ENCODE measurements at regions not wholly inside any gene's neighbourhood (a gene's known extent, or its start where the extent isn't known, plus 50 kb on each side); places are given as distances from the start of the nearest gene placed in this dataset.
A peak's percentile ranks its signal among the peaks of the same experiment; 100 is the strongest.
"Not testable (repeated sequence)": the region's sequence is repeated elsewhere in the genome, so short reads cannot be mapped to it uniquely, and the experiment has no call there.

- not testable (repeated sequence) for H3K27me3 ChIP-seq (ENCODE audit: control insufficient read depth in 1 of 2, insufficient read depth in 2 of 2, low read length in 2 of 2); H3K36me3 ChIP-seq (ENCODE audit: control insufficient read depth in 2 of 2, insufficient read depth in 2 of 2, low read length in 2 of 2); H3K9ac ChIP-seq (ENCODE audit: low read length in 2 of 2); H3K4me3 ChIP-seq (ENCODE audit: low read length in 2 of 2); H3K9me3 ChIP-seq (ENCODE audit: control insufficient read depth in 2 of 2, low read length in 2 of 2); H3K4me1 ChIP-seq (ENCODE audit: control insufficient read depth, insufficient read depth, low read length); H3K27ac ChIP-seq (ENCODE audit: low read length)
Observed at GRCh38 chr2:91562184-91562583, 2870.7 kb downstream of the RPIA start.

GRCh38 chr2:91564700-91565099 is 2873.2 kb downstream of the RPIA start:
- H3K4me3 ChIP-seq (ENCODE audit: low read length in 2 of 2); H3K27ac ChIP-seq (ENCODE audit: low read length); H3K9ac ChIP-seq (ENCODE audit: low read length in 2 of 2); H3K4me1 ChIP-seq (ENCODE audit: control insufficient read depth, insufficient read depth, low read length); H3K9me3 ChIP-seq (ENCODE audit: control insufficient read depth in 2 of 2, low read length in 2 of 2); H3K27me3 ChIP-seq (ENCODE audit: control insufficient read depth in 1 of 2, insufficient read depth in 2 of 2, low read length in 2 of 2); H3K36me3 ChIP-seq (ENCODE audit: control insufficient read depth in 2 of 2, insufficient read depth in 2 of 2, low read length in 2 of 2): not testable (repeated sequence)

DNA sequence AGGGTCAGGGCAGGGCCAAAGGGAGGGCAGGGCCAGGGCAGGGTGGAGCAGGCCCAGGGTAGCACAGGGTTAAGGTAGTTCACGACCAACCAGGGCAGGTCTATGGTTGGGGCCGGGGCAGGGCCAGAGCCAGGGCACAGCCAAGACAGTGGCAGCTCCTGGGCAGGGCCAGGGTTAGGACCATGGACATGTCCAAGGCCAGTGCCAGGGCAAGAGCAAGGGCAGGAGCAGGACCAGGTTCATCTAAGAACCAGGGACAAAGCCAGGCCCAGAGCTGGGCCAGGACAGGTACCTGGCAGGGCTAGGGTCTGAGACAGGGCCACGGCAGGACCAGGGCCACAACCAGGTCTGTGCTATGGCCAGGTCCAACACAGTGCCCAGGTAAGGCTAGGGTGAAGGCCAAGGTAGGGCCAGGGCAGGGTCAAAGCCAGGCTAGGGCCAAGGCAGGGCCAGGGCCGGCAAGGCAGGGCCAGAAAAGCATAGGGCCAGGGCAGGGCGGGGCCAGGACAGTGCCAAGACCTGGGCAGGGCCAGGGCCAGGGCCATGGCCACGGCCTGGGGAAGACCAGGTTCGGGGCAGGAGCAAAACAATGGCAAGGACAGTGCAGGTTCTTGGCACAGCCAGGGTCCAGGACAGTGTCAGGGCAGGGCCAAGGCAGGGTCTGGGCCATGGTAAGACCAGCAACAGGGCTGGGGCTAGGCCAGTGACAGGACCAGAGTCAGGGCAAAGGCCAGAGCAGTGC is 2874.4 kb downstream of the RPIA start:
- H3K27ac ChIP-seq (ENCODE audit: low read length); H3K36me3 ChIP-seq (ENCODE audit: control insufficient read depth in 2 of 2, insufficient read depth in 2 of 2, low read length in 2 of 2); H3K4me3 ChIP-seq (ENCODE audit: low read length in 2 of 2); H3K9me3 ChIP-seq (ENCODE audit: control insufficient read depth in 2 of 2, low read length in 2 of 2); H3K9ac ChIP-seq (ENCODE audit: low read length in 2 of 2); H3K4me1 ChIP-seq (ENCODE audit: control insufficient read depth, insufficient read depth, low read length); H3K27me3 ChIP-seq (ENCODE audit: control insufficient read depth in 1 of 2, insufficient read depth in 2 of 2, low read length in 2 of 2): not testable (repeated sequence)

DNA sequence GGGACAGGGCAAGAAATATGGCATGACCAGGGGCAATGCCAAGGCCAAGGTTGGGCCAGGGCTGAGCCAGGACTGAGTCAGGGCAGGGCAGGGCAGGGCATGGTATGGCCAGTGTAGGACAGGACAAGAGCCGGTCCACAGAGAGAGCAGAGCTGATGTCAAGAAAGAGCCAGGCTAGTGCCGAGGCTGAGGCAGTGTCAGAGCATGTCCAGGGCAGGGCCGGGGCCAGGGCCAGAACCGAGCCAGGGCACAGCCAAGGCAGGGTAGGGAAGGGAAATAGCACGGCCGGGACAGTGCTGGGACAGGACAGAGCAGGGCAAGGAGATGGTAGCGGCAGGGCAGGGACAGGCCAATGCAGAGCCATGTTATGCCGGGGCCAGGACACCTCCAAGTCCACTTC is 2875.1 kb downstream of the RPIA start:
- not testable (repeated sequence) for H3K9ac ChIP-seq (ENCODE audit: low read length in 2 of 2); H3K4me3 ChIP-seq (ENCODE audit: low read length in 2 of 2); H3K36me3 ChIP-seq (ENCODE audit: control insufficient read depth in 2 of 2, insufficient read depth in 2 of 2, low read length in 2 of 2); H3K9me3 ChIP-seq (ENCODE audit: control insufficient read depth in 2 of 2, low read length in 2 of 2); H3K27me3 ChIP-seq (ENCODE audit: control insufficient read depth in 1 of 2, insufficient read depth in 2 of 2, low read length in 2 of 2); H3K27ac ChIP-seq (ENCODE audit: low read length); H3K4me1 ChIP-seq (ENCODE audit: control insufficient read depth, insufficient read depth, low read length)

- H3K4me3 ChIP-seq (ENCODE audit: low read length in 2 of 2); H3K9ac ChIP-seq (ENCODE audit: low read length in 2 of 2); H3K4me1 ChIP-seq (ENCODE audit: control insufficient read depth, insufficient read depth, low read length); H3K9me3 ChIP-seq (ENCODE audit: control insufficient read depth in 2 of 2, low read length in 2 of 2); H3K36me3 ChIP-seq (ENCODE audit: control insufficient read depth in 2 of 2, insufficient read depth in 2 of 2, low read length in 2 of 2); H3K27ac ChIP-seq (ENCODE audit: low read length); H3K27me3 ChIP-seq (ENCODE audit: control insufficient read depth in 1 of 2, insufficient read depth in 2 of 2, low read length in 2 of 2): not testable (repeated sequence)
Observed at GRCh38 chr2:91567546-91568335, 2876.3 kb downstream of the RPIA start.

- not testable (repeated sequence) for H3K27ac ChIP-seq (ENCODE audit: low read length); H3K9ac ChIP-seq (ENCODE audit: low read length in 2 of 2); H3K36me3 ChIP-seq (ENCODE audit: control insufficient read depth in 2 of 2, insufficient read depth in 2 of 2, low read length in 2 of 2); H3K27me3 ChIP-seq (ENCODE audit: control insufficient read depth in 1 of 2, insufficient read depth in 2 of 2, low read length in 2 of 2); H3K4me1 ChIP-seq (ENCODE audit: control insufficient read depth, insufficient read depth, low read length); H3K4me3 ChIP-seq (ENCODE audit: low read length in 2 of 2); H3K9me3 ChIP-seq (ENCODE audit: control insufficient read depth in 2 of 2, low read length in 2 of 2)
Observed at GRCh38 chr2:91568391-91569338, 2877.2 kb downstream of the RPIA start.

DNA sequence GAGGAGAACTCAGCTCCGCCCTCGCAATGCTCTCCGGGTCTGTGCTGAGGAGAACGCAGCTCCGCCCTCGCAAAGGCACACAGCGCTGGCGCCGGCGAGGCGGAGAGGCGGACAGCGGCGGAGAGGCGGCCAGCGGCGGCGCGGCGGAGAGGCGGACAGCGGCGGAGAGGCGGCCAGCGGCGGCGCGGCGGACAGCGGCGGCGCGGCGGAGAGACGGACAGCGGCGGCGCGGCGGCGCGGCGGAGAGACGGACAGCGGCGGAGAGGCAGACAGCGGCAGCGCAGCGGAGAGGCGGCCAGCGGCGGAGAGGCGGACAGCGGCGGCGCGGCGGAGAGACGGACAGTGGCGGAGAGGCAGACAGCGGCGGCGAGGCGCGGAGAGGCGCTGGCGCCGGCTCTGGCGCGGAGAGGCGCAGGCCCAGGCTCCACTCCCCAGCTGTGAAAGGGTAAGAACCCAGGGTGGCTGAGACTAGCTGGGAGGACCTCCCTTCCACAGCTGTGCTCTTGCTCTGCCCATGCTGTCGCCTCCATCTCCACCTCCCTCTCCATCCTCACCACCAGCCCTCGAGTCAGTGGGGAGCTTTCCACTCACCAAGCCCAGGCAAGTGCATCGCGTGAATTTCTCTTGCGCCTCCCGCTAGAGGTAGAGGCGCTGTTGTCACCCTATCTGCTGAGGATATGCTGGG is 2879.9 kb downstream of the RPIA start:
- H3K4me3 ChIP-seq (ENCODE audit: low read length in 2 of 2) = peak overlapping the region in 1 of 2 donors; percentile 57
- H3K27ac ChIP-seq (ENCODE audit: low read length); H3K9ac ChIP-seq (ENCODE audit: low read length in 2 of 2); H3K27me3 ChIP-seq (ENCODE audit: control insufficient read depth in 1 of 2, insufficient read depth in 2 of 2, low read length in 2 of 2); H3K4me1 ChIP-seq (ENCODE audit: control insufficient read depth, insufficient read depth, low read length); H3K9me3 ChIP-seq (ENCODE audit: control insufficient read depth in 2 of 2, low read length in 2 of 2); H3K36me3 ChIP-seq (ENCODE audit: control insufficient read depth in 2 of 2, insufficient read depth in 2 of 2, low read length in 2 of 2): not testable (repeated sequence)

DNA sequence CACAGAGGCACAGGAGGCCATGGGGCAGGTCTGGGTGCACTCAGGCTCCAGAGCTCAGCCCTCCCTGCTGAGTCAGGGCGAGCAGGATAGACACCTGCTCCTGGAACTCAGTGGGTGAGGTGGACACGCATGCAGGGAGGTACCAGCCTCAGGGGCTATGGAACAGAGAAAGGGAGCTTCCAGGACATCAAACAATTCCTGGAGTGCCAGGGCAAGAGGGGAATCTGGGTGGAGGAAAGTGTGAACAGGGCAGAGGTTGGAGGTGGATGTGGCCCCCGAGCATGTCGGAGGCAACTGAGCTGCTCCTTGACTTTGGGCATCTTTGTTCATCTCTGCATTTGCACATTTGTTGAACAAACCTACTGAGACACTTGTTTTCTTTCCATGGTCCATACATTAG is 2881.5 kb downstream of the RPIA start:
- H3K27ac ChIP-seq (ENCODE audit: low read length); H3K4me3 ChIP-seq (ENCODE audit: low read length in 2 of 2): not testable (repeated sequence)

DNA sequence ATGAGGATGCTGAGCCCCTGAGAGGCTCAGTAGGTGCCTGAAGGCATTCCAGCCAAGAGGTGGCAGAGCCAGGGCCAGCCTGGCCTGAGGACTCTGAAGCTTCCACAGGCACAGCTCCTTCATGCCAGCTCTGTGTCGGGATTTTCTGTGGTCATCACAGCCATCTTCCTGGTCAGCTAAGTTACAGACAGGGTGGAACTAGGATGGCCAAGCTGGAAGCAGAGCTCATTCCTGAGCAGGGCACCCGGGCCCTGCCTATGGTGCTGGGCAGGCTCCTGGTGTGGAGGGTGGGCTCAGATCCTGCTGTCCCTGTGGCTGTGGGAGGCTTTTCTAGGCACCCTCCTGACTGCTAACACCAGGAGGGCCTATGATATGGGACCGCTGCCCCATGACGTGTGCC is 2882.3 kb downstream of the RPIA start:
- H3K4me1 ChIP-seq (ENCODE audit: control insufficient read depth, insufficient read depth, low read length); H3K27ac ChIP-seq (ENCODE audit: low read length); H3K9me3 ChIP-seq (ENCODE audit: control insufficient read depth in 2 of 2, low read length in 2 of 2); H3K36me3 ChIP-seq (ENCODE audit: control insufficient read depth in 2 of 2, insufficient read depth in 2 of 2, low read length in 2 of 2); H3K4me3 ChIP-seq (ENCODE audit: low read length in 2 of 2); H3K27me3 ChIP-seq (ENCODE audit: control insufficient read depth in 1 of 2, insufficient read depth in 2 of 2, low read length in 2 of 2); H3K9ac ChIP-seq (ENCODE audit: low read length in 2 of 2): not testable (repeated sequence)

More for the DNA sequence above, 2881.5 kb downstream of the RPIA start:
- H3K27me3 ChIP-seq (ENCODE audit: control insufficient read depth in 1 of 2, insufficient read depth in 2 of 2, low read length in 2 of 2); H3K4me1 ChIP-seq (ENCODE audit: control insufficient read depth, insufficient read depth, low read length); H3K9me3 ChIP-seq (ENCODE audit: control insufficient read depth in 2 of 2, low read length in 2 of 2); H3K9ac ChIP-seq (ENCODE audit: low read length in 2 of 2); H3K36me3 ChIP-seq (ENCODE audit: control insufficient read depth in 2 of 2, insufficient read depth in 2 of 2, low read length in 2 of 2): not testable (repeated sequence)

DNA sequence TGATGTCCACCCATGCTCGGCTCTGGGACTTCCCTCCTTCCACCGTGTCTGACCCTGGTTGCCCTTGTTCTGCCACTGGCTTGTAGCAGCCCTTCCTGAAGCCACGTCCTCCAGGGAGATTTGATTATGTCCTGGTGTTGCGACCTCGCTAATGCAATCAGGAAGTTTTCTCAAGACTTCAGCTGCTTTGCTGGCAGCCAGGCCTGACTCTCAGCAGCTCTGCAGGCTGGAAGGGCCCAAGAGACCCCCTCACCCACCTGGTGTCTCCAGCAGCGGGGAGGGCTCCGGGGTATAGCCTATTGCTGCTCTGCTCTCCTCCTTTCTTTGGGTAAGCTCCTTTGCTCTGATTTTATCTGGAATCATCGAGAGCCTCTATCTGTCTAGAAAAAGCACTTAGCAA is 2882.8 kb downstream of the RPIA start:
- H3K9me3 ChIP-seq (ENCODE audit: control insufficient read depth in 2 of 2, low read length in 2 of 2); H3K36me3 ChIP-seq (ENCODE audit: control insufficient read depth in 2 of 2, insufficient read depth in 2 of 2, low read length in 2 of 2); H3K27me3 ChIP-seq (ENCODE audit: control insufficient read depth in 1 of 2, insufficient read depth in 2 of 2, low read length in 2 of 2); H3K4me3 ChIP-seq (ENCODE audit: low read length in 2 of 2); H3K9ac ChIP-seq (ENCODE audit: low read length in 2 of 2); H3K4me1 ChIP-seq (ENCODE audit: control insufficient read depth, insufficient read depth, low read length); H3K27ac ChIP-seq (ENCODE audit: low read length): not testable (repeated sequence)

All from stomach smooth muscle (tissue), 2 donors.